Activated CD4-positive, alpha-beta memory T cell treated with anti-CD3 and anti-CD28 coated beads for 36 hours (primary cell): ENCODE measurements at regions not wholly inside any gene's neighbourhood (a gene's known extent, or its start where the extent isn't known, plus 50 kb on each side); places are given as distances from the start of the nearest gene placed in this dataset.
"Not testable (repeated sequence)": the region's sequence is repeated elsewhere in the genome, so short reads cannot be mapped to it uniquely, and the experiment has no call there.

Source experiments
- CTCF ChIA-PET: fragments of 350-600 bp; sonication (Branson Sonifier 250); formaldehyde crosslinking; loops from one replicate; lab custom pipeline; 2021; ENCODE audit warnings: antibody characterized with exemption, inconsistent platforms; lab: Charles Lee
- POLR2A ChIA-PET: fragments of 350-600 bp; sonication (Branson Sonifier 250); formaldehyde crosslinking; loops from one replicate; lab custom pipeline; 2021; ENCODE audit warnings: antibody characterized with exemption; lab: Charles Lee
- DNase-seq: peaks from one replicate; pipeline ENCODE4 v3.0.0-alpha.2; 2020
- H3K27ac Mint-ChIP-seq: one replicate; pipeline ENCODE4 v1.8.0; 2021; ENCODE audit warnings: mixed read lengths
- H3K27me3 Mint-ChIP-seq: one replicate; pipeline ENCODE4 v1.8.0; 2021; ENCODE audit warnings: mixed read lengths
- H3K36me3 Mint-ChIP-seq: one replicate; pipeline ENCODE4 v1.8.0; 2021; ENCODE audit warnings: mixed read lengths
- H3K4me1 Mint-ChIP-seq: one replicate; pipeline ENCODE4 v1.8.0; 2021; ENCODE audit warnings: low read depth, mixed read lengths
- H3K4me3 Mint-ChIP-seq: one replicate; pipeline ENCODE4 v1.8.0; 2021; ENCODE audit warnings: mild to moderate bottlenecking, mixed read lengths
- H3K9me3 Mint-ChIP-seq: one replicate; pipeline ENCODE4 v1.8.0; 2021; ENCODE audit warnings: mixed read lengths
- intact Hi-C: fragments of 100-400 bp; cut with micrococcal nuclease; formaldehyde crosslinking; loops from one replicate; pipeline ENCODE4 v1.15.1; 2023

DNA sequence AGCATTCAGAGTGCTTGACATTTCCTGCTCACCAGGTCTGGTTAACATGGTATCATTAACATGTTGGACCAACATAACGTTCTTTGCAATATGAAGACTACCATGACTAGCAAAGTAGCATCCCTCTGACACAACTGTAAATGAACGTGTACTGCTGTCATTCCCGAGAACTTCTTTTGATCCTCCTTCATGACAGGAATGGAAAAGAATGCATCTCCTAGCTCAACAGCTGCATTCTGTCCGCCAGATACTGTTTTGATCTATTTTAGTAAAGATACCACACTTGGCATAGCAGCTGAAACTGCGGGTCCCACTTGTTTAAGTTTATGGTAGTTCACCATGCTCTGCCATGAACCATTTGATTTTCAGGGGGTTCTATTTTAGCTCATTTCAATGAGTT is 144.2 kb upstream of the PARD3B start:
- CTCF ChIA-PET = no interaction called here
- Mint-ChIP-seq H3K36me3 (no peaks in the 10 kb centered on the region), H3K27ac (no peak overlapping the region), H3K9me3 (no peaks in the 10 kb centered on the region), H3K4me1 (no peaks in the 10 kb centered on the region), H3K27me3 (peaks cover 4% of the 10 kb centered on the region), H3K4me3 (no peak overlapping the region)
- POLR2A ChIA-PET = no interaction called here
- no peak for DNase-seq
- intact Hi-C loops = no loop called here

DNA sequence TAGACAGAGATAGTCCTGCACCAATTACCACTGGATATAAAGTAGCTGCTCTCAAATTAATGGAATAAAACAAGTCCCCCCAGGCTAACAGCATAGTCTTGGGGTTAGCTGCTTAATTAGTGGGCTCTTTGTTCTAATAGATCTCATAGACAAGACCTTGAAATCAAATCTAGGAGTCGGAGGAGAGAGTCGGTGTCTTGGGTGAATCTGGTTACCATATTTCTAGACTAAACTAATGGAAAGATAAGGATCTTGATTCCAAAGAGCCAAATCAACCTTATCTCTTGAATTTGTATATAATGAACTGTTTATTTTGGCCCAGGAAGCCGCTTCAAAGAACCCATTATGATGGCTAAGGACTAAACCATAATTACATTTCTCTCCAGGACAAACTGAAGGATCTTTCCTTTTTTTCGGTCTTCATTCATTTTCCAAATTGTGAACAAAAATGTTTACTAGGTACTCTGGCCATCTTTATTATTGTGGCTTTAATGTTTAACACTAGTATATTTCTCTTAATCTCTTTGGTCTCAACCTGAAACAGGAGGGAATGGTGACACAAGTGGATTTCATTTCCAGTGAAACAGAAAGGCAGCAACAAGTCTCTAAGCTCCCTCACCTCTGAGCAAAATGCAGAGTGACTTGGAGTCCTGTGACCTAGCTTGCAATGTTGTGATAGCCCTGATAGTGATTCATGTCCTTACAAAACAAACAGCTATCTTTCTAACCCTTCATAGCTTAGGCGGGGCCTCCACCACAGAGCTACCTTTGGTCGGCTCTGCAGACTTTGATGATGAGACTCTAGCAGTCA is 137.9 kb upstream of the PARD3B start:
- Mint-ChIP-seq H3K27me3 (peaks cover 9% of the 10 kb centered on the region), H3K4me3 (no peak overlapping the region), H3K36me3 (no peaks in the 10 kb centered on the region), H3K4me1 (no peaks in the 10 kb centered on the region), H3K27ac (no peak overlapping the region), H3K9me3 (peaks cover 8% of the 10 kb centered on the region)
- DNase-seq = no peak
- ChIA-PET CTCF (no interaction called here), POLR2A (no interaction called here)
- intact Hi-C loops = no loop called here

DNA sequence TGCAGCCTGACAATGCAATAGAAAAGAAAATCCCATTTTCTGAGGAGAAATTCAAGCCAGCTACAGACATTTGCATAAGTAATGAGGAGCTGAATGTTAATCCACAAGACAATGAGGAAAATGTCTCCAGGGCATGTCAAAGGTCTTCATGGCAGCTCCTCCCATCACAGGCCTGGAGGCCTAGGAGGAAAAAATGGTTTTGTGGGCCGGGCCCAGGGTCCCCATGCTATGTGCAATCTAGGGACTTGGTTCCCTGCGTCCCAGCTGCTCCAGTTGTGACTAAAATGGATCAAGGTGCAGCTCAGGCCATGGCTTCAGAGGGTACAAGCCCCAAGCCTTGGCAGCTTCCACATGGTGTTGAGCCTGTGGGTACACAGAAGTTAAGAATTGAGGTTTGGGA is 132.5 kb upstream of the PARD3B start:
- DNase-seq, H3K4me1 Mint-ChIP-seq, H3K27ac Mint-ChIP-seq, H3K27me3 Mint-ChIP-seq, H3K36me3 Mint-ChIP-seq, H3K4me3 Mint-ChIP-seq, POLR2A ChIA-PET, CTCF ChIA-PET, intact Hi-C loops: not testable (repeated sequence)
- H3K9me3 Mint-ChIP-seq = peaks cover 24% of the 10 kb centered on the region

DNA sequence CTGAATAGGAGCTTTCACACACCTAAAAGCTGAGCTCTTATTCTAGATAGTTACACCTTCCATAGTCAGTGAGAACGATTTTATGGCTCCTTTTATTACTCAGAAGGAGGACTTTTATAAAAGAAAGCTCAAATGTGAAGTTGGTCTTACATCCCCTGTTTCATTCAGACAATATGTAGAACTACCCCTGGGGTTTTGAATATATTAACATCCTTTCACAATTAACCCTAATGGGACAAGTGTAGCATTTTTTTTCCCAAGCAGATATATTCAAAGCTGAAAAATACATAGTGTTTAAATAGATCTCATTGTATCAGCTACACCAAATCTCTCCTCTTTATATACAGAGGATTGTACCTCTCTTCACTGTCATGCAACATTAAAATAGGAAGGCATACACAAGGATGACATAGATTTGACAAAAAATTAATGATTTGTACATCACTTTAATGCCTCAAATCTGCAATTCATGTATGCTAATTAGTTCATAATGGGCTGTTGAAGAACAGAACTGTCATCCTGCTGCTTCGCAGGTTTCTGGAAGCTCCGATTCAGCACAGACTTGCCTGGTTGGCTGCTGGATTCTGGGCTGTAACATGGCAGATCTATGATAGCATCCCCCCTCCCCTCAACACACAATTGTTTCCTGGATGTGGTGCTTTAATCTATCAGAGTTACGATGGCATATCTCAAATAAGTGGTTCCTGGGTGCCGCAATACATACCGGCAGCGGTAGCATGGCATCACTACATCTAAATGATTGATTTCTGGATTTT is 129.7 kb upstream of the PARD3B start:
- Mint-ChIP-seq H3K27ac (no peak overlapping the region), H3K27me3 (peaks cover 8% of the 10 kb centered on the region), H3K9me3 (peaks cover 24% of the 10 kb centered on the region), H3K36me3 (no peaks in the 10 kb centered on the region), H3K4me3 (no peak overlapping the region), H3K4me1 (no peaks in the 10 kb centered on the region)
- CTCF ChIA-PET = no interaction called here
- intact Hi-C loops = loop anchor here (5.0 kb wide), 1 partner anchor 373 kb away; no protein-coding TSS in a partner anchor
- no peak for DNase-seq
- POLR2A ChIA-PET = no interaction called here

DNA sequence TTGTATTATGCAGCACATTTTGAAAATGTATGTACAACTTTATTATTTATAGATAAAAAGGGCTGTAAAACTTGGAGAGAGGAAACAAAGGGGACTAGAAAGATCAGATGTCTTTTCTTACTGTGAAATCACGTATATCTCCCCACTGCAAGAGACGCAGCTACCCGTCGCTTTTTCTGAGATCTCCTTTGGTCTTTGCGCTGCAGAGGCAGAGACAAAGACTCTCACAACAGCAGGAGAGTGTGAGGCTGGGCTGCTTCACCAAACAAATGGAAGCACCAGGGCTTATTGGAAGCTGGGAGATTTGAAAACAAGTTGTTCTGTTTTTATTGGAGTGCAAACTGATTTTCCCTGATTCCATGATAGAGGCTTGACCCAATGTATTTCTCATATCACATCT is 129.0 kb upstream of the PARD3B start:
- ChIA-PET CTCF (no interaction called here), POLR2A (no interaction called here)
- no peak overlapping the region for H3K27ac Mint-ChIP-seq
- H3K4me1 Mint-ChIP-seq = no peaks in the 10 kb centered on the region
- intact Hi-C loops = loop anchor here (5.0 kb wide), 1 partner anchor 374 kb away; no protein-coding TSS in a partner anchor
- H3K4me3 Mint-ChIP-seq = no peak overlapping the region
- DNase-seq = no peak
- peaks cover 6% of the 10 kb centered on the region for H3K27me3 Mint-ChIP-seq
- no peaks in the 10 kb centered on the region for H3K36me3 Mint-ChIP-seq
- peaks cover 24% of the 10 kb centered on the region for H3K9me3 Mint-ChIP-seq

DNA sequence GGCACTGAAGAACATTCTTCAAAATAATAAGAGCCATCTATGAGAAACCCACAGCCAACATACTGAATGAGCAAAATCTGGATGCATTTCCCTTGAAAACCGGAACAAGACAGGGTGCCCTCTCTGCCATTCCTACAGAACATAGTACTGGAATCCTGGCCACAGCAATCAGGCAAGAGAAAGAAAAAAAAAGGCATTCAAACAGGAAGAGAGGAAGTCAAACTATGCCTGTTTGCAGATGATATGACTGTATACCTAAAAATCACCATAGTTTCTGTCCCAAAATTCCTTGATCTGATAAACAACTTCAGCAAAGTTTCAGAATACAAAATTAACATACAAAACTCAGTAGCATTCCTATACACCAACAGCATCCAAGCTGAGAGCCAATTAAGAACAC is 119.5 kb upstream of the PARD3B start:
- Mint-ChIP-seq H3K27me3 (peaks cover 3% of the 10 kb centered on the region), H3K9me3 (peaks cover 9% of the 10 kb centered on the region), H3K27ac (no peak overlapping the region), H3K4me1 (no peaks in the 10 kb centered on the region), H3K4me3 (no peak overlapping the region), H3K36me3 (peaks cover 2% of the 10 kb centered on the region)
- CTCF ChIA-PET = no interaction called here
- no peak for DNase-seq
- POLR2A ChIA-PET = no interaction called here
- intact Hi-C loops = no loop called here

DNA sequence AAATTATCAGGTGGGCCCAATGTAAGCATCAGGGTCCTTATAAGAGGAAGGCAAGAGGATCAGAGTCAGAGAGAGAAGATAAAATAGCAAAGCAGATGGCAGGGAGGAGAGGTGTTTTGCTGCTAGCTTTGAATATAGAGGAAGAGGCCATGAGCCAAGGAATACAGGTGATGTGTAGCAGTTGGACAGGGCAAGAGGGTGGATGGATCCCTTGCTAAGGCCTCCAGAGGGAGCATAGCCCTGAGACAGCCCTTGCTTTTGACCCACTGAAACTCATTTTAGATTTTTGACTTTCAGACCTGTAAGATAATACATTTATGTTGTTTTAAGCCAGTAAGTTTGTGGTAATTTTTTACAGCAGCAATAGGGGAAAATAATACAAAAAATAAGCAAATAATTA is 116.6 kb upstream of the PARD3B start:
- no peaks in the 10 kb centered on the region for H3K36me3 Mint-ChIP-seq
- peaks cover 10% of the 10 kb centered on the region for H3K9me3 Mint-ChIP-seq
- intact Hi-C loops = no loop called here
- DNase-seq = no peak
- H3K27ac Mint-ChIP-seq = no peak overlapping the region
- H3K27me3 Mint-ChIP-seq = peaks cover 3% of the 10 kb centered on the region
- H3K4me3 Mint-ChIP-seq = no peak overlapping the region
- ChIA-PET CTCF (no interaction called here), POLR2A (no interaction called here)
- no peaks in the 10 kb centered on the region for H3K4me1 Mint-ChIP-seq

DNA sequence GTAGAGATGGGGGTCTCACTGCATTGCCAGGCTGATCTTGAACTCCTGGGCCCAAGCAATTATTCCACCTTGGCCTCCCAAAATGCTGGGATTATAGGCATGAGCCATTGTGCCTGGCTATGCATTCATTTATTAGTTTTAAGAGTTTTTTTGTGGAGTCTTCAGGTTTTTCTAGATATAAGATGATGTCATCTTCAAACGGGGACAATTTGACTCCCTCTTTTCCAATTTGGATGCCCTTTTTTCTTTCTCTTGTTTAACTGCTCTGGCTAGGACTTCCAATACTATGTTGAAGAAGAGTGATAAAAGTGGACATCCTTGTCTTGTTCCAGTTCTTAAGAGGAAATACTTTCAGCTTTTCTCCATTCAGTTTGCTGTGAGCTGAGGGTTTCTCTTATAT is 113.7 kb upstream of the PARD3B start:
- Mint-ChIP-seq H3K4me3 (no peak overlapping the region), H3K4me1 (no peaks in the 10 kb centered on the region), H3K27me3 (peaks cover 2% of the 10 kb centered on the region), H3K27ac (no peak overlapping the region), H3K36me3 (no peaks in the 10 kb centered on the region), H3K9me3 (peaks cover 10% of the 10 kb centered on the region)
- ChIA-PET POLR2A (no interaction called here), CTCF (interaction anchor here (0.8 kb wide), 1 partner anchor 8 kb away, joined by 3 read pairs; no protein-coding TSS in a partner anchor)
- intact Hi-C loops = no loop called here
- no peak for DNase-seq

DNA sequence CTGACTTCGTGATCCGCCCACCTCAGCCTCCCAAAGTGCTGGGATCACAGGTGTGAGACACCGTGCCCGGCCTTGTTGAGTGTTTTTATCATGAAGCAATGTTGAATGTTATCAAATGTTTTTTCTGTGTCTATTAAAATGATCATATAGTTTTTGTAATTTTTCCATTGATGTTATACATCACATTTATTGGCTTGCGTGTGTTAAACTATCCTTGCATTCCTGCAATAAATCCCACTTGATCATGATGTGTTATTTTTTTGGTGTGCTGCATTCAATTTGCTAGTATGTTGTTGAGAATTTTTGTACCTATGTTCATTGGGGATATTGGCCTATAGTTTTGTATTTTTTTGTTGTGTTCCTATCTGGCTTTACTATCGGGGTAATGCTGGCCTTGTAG is 113.1 kb upstream of the PARD3B start:
- POLR2A ChIA-PET = no interaction called here
- H3K36me3 Mint-ChIP-seq = no peaks in the 10 kb centered on the region
- H3K27ac Mint-ChIP-seq = no peak overlapping the region
- CTCF ChIA-PET = no interaction called here
- no peak for DNase-seq
- H3K27me3 Mint-ChIP-seq = peaks cover 2% of the 10 kb centered on the region
- intact Hi-C loops = no loop called here
- no peaks in the 10 kb centered on the region for H3K4me1 Mint-ChIP-seq
- no peak overlapping the region for H3K4me3 Mint-ChIP-seq
- peaks cover 10% of the 10 kb centered on the region for H3K9me3 Mint-ChIP-seq

DNA sequence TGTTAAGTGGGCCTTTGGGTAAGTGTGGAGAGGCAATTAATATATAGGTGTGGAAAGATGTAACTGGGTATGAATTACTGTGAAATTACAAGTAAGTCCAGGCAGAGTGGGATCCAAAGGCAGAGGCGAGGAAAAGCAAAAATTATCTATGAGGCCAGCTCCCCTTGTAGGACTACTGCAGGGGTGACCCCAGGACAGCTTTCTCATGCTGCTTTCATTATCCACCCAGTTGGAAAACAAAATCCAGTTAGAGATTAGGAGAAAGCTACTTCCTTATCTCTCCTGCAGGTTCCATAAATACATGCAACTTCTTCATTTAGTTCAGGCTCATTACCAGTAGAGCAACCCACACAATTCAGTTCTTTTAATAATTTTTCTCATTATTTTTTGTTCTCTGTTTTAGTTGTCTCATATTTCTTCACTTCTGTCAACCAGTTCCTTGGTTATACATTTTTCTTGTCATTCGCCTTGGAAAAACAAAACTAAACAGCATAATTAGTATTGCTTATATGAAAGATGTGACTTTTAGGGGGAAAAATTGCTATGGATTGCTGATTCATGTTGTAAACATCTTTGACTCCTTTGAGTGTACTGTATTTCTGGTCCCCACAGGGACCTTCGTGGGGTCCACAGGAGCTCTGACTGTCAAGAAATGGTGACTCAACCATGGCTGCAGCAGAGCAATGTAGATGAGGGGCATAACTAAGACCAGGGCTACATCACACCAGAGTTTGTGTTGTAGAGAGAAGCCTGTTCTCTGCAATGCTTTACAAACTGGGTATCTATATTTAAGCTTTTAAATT is 110.4 kb upstream of the PARD3B start:
- H3K4me1 Mint-ChIP-seq = no peaks in the 10 kb centered on the region
- H3K27me3 Mint-ChIP-seq = peaks cover 2% of the 10 kb centered on the region
- DNase-seq = no peak
- H3K36me3 Mint-ChIP-seq = no peaks in the 10 kb centered on the region
- H3K9me3 Mint-ChIP-seq = peaks cover 10% of the 10 kb centered on the region
- no peak overlapping the region for H3K4me3 Mint-ChIP-seq
- H3K27ac Mint-ChIP-seq = no peak overlapping the region
- ChIA-PET POLR2A (no interaction called here), CTCF (no interaction called here)
- intact Hi-C loops = no loop called here

DNA sequence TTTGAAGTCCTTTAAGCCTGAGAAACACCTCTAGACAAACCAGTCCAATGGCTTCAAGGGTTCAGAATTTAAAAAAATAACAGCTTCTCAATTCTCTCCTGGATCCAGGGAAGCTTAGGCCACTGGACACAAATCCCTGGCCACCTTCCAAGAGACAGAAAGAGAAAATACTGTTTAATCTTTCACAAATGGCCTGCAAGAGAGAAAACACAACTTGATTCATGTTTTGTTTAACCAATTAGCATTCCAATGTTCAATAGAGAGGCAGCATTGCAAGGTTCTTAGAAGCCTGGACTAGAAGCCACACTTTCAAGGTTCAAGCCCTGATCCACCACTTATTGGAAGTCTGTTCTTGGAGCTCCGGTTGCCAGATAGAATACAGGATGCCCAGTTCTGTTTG is 109.0 kb upstream of the PARD3B start:
- DNase-seq = no peak
- no peak overlapping the region for H3K4me3 Mint-ChIP-seq
- no peaks in the 10 kb centered on the region for H3K36me3 Mint-ChIP-seq

DNA sequence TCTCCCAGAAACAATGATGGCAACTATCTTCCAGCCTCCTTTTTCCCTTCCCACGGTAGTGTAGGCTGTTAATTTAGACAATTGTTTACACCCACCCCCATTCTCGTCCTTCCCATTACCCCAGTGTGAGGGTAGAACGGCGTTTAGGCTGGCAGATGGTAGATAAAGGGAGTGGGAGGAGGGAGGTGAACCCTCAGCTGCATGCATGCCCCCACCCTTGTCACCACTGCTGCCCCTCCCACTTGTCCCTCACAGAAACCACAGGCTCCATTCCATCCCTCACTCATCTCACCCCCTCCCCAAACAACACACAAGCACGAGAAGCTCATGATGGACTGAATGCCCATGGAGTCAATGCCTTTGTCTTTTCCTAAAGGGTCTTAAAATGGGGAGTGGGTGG is 107.9 kb upstream of the PARD3B start:
- H3K27me3 Mint-ChIP-seq = peaks cover 10% of the 10 kb centered on the region
- H3K4me3 Mint-ChIP-seq = no peak overlapping the region
- DNase-seq = no peak
- H3K9me3 Mint-ChIP-seq = peaks cover 6% of the 10 kb centered on the region
- no peak overlapping the region for H3K27ac Mint-ChIP-seq
- ChIA-PET CTCF (no interaction called here), POLR2A (no interaction called here)
- H3K36me3 Mint-ChIP-seq = no peaks in the 10 kb centered on the region
- intact Hi-C loops = no loop called here
- no peaks in the 10 kb centered on the region for H3K4me1 Mint-ChIP-seq

More for the DNA sequence above, 109.0 kb upstream of the PARD3B start:
- POLR2A ChIA-PET = no interaction called here
- H3K27me3 Mint-ChIP-seq = peaks cover 5% of the 10 kb centered on the region
- intact Hi-C loops = no loop called here
- no peaks in the 10 kb centered on the region for H3K4me1 Mint-ChIP-seq
- H3K9me3 Mint-ChIP-seq = peaks cover 10% of the 10 kb centered on the region
- no peak overlapping the region for H3K27ac Mint-ChIP-seq
- CTCF ChIA-PET = no interaction called here
